KMS-11 (cell line): ENCODE measurements at regions not wholly inside any gene's neighbourhood (a gene's known extent, or its start where the extent isn't known, plus 50 kb on each side); places are given as distances from the start of the nearest gene placed in this dataset.

Experiments
- H2AFZ ChIP-seq: fragments of 200-600 bp; sonication (generic); 2 replicates; pipeline ENCODE4 v1.6.1; 2016; ENCODE audit warnings: antibody characterized with exemption, mixed run types, low read depth
- H3K27ac ChIP-seq: fragments of 200-600 bp; sonication (generic); 2 replicates; pipeline ENCODE4 v1.6.1; 2016; ENCODE audit warnings: mild to moderate bottlenecking, mixed run types
- H3K27me3 ChIP-seq: fragments of 200-600 bp; sonication (generic); 2 replicates; pipeline ENCODE4 v1.6.1; 2017; ENCODE audit warnings: mild to moderate bottlenecking, low read depth, mixed run types, moderate library complexity; ENCODE audit not compliant: insufficient read depth
- H3K36me3 ChIP-seq: fragments of 200-600 bp; sonication (generic); 2 replicates; pipeline ENCODE4 v1.6.1; 2017; ENCODE audit warnings: mild to moderate bottlenecking, mixed run types; ENCODE audit not compliant: insufficient read depth
- H3K4me1 ChIP-seq: fragments of 200-600 bp; sonication (generic); 2 replicates; pipeline ENCODE4 v1.6.1; 2016; ENCODE audit warnings: mild to moderate bottlenecking, low read depth, mixed run types; ENCODE audit not compliant: poor library complexity, severe bottlenecking
- H3K4me2 ChIP-seq: fragments of 200-600 bp; sonication (generic); 2 replicates; pipeline ENCODE4 v1.7.0; 2016; ENCODE audit warnings: mild to moderate bottlenecking, mixed run types
- H3K4me3 ChIP-seq: fragments of 200-600 bp; sonication (generic); IDR thresholded peaks from 2 replicates; pipeline ENCODE4 v1.6.1; 2017; ENCODE audit warnings: low read depth, low read length, mixed read lengths; ENCODE audit not compliant: insufficient read depth
- H3K79me2 ChIP-seq: fragments of 200-600 bp; sonication (generic); 2 replicates; pipeline ENCODE4 v1.6.1; 2016; ENCODE audit warnings: low read depth, mixed run types; ENCODE audit not compliant: insufficient read depth
- H3K9ac ChIP-seq: fragments of 200-600 bp; sonication (generic); 2 replicates; pipeline ENCODE4 v1.6.1; 2016; ENCODE audit warnings: mild to moderate bottlenecking, mixed run types
- H4K20me1 ChIP-seq: fragments of 200-600 bp; sonication (generic); 2 replicates; pipeline ENCODE4 v1.6.1; 2016; ENCODE audit warnings: mild to moderate bottlenecking, mixed run types; ENCODE audit not compliant: insufficient read depth
- CTCF ChIP-seq: fragments of 200-600 bp; sonication (generic); conservative IDR thresholded peaks from 2 replicates; pipeline ENCODE4 v1.6.1; 2017; ENCODE audit warnings: low read depth, mild to moderate bottlenecking, antibody characterized with exemption, low read length, moderate library complexity, mixed read lengths

- Histone ChIP-seq H3K27ac (no peak overlapping the region), H3K36me3 (no peaks in the 10 kb centered on the region), H3K4me3 (no peak overlapping the region), H3K27me3 (no peaks in the 10 kb centered on the region), H3K9ac (no peak overlapping the region), H3K79me2 (no peaks in the 10 kb centered on the region), H3K4me2 (no peak overlapping the region), H4K20me1 (no peaks in the 10 kb centered on the region), H3K4me1 (no peaks in the 10 kb centered on the region), H2AFZ (no peak overlapping the region)
- no peak for TF ChIP-seq CTCF
These were observed 366.7 kb downstream of the BRINP1 start for GRCh38 chr9:119002491-119002890.

- no peak overlapping the region for H3K4me2 ChIP-seq
- H3K4me3 ChIP-seq = no peak overlapping the region
- H3K9ac ChIP-seq = no peak overlapping the region
- H2AFZ ChIP-seq = no peak overlapping the region
- H3K27ac ChIP-seq = no peak overlapping the region
- H3K4me1 ChIP-seq = no peaks in the 10 kb centered on the region
- no peak for TF ChIP-seq CTCF
- no peaks in the 10 kb centered on the region for H3K27me3 ChIP-seq
- H4K20me1 ChIP-seq = no peaks in the 10 kb centered on the region
- no peaks in the 10 kb centered on the region for H3K36me3 ChIP-seq
- H3K79me2 ChIP-seq = no peaks in the 10 kb centered on the region
These were observed 366.0 kb downstream of the BRINP1 start for GRCh38 chr9:119003201-119003611.

GRCh38 chr9:119003882-119004617 lies 365.2 kb downstream of the BRINP1 start:
- TF ChIP-seq CTCF = no peak
- no peak overlapping the region for H2AFZ ChIP-seq

GRCh38 chr9:119004618-119004990 lies 364.6 kb downstream of the BRINP1 start:
- Histone ChIP-seq H3K9ac (no peak overlapping the region), H3K4me3 (no peak overlapping the region), H3K4me2 (no peak overlapping the region), H4K20me1 (no peaks in the 10 kb centered on the region), H3K27me3 (no peaks in the 10 kb centered on the region), H3K36me3 (no peaks in the 10 kb centered on the region), H3K4me1 (no peaks in the 10 kb centered on the region), H3K79me2 (no peaks in the 10 kb centered on the region), H3K27ac (no peak overlapping the region), H2AFZ (no peak overlapping the region)
- TF ChIP-seq CTCF = no peak

More at GRCh38 chr9:119003882-119004617, 365.2 kb downstream of the BRINP1 start:
- no peak overlapping the region for H3K4me2 ChIP-seq
- H3K79me2 ChIP-seq = no peaks in the 10 kb centered on the region
- no peaks in the 10 kb centered on the region for H3K36me3 ChIP-seq
- no peak overlapping the region for H3K9ac ChIP-seq
- H3K27ac ChIP-seq = no peak overlapping the region
- no peaks in the 10 kb centered on the region for H3K27me3 ChIP-seq
- no peaks in the 10 kb centered on the region for H3K4me1 ChIP-seq
- no peak overlapping the region for H3K4me3 ChIP-seq
- H4K20me1 ChIP-seq = no peaks in the 10 kb centered on the region
